SK-N-SH treated with all-trans-retinoic acid at 6 μM for 48 hours (cell line): ENCODE measurements at regions not wholly inside any gene's neighbourhood (a gene's known extent, or its start where the extent isn't known, plus 50 kb on each side); places are given as distances from the start of the nearest gene placed in this dataset.

Experiments used
- ARNTL ChIP-seq: fragments of 450-650 bp; formaldehyde crosslinking; IDR thresholded peaks from 2 replicates; pipeline ENCODE4 v1.5.0; 2020; ENCODE audit warnings: low read depth, mild to moderate bottlenecking, moderate library complexity, borderline replicate concordance
- POU6F1 ChIP-seq: fragments of 250-450 bp; sonication (Bioruptor Pico); IDR thresholded peaks from 2 replicates; pipeline ENCODE4 v1.8.0; 2021; ENCODE audit warnings: low read depth, mild to moderate bottlenecking, moderate library complexity, borderline replicate concordance
- ZC3H10 ChIP-seq: fragments of 250-450 bp; sonication (Bioruptor Pico); IDR thresholded peaks from 2 replicates; pipeline ENCODE4 v1.5.1; 2021; ENCODE audit warnings: mild to moderate bottlenecking, moderate library complexity
- ZFP30 ChIP-seq: fragments of 450-650 bp; formaldehyde crosslinking; IDR thresholded peaks from 2 replicates; pipeline ENCODE4 v1.5.0; 2022; ENCODE audit warnings: mild to moderate bottlenecking, moderate library complexity
- ZNF70 ChIP-seq: fragments of 450-650 bp; formaldehyde crosslinking; IDR thresholded peaks from 2 replicates; pipeline ENCODE4 v1.5.0; 2020; ENCODE audit warnings: mild to moderate bottlenecking, moderate library complexity

GRCh38 chr9:103734471-103734870 is 359.6 kb upstream of the SMC2 start:
- TF ChIP-seq ZC3H10 (no peak), POU6F1 (CRISPR knock-in tag) (no peak), ARNTL (no peak), ZNF70 (CRISPR knock-in tag) (no peak), ZFP30 (no peak)
